ENCODE measurements at regions not wholly inside any gene's neighbourhood (a gene's known extent, or its start where the extent isn't known, plus 50 kb on each side); places are given as distances from the start of the nearest gene placed in this dataset.

GRCh38 chr4:14883661-14884060, 118.6 kb upstream of the CPEB2 start:
- no peaks in the 10 kb centered on the region for H3K36me3 ChIP-seq
- no peak for ATAC-seq (ENCODE audit: insufficient number of reproducible peaks, low FRiP score, low read depth)
- H3K4me1 ChIP-seq (ENCODE audit: control insufficient read depth in 1 of 2, low read depth in 2 of 2): no peaks in the 10 kb centered on the region
- no peak overlapping the region for H3K4me3 ChIP-seq
- H3K27me3 ChIP-seq (replicated peaks; ENCODE audit: insufficient read depth): no peaks in the 10 kb centered on the region
- DNase-seq (ENCODE audit: low spot score): no peak
- TF ChIP-seq, protein P1, sequence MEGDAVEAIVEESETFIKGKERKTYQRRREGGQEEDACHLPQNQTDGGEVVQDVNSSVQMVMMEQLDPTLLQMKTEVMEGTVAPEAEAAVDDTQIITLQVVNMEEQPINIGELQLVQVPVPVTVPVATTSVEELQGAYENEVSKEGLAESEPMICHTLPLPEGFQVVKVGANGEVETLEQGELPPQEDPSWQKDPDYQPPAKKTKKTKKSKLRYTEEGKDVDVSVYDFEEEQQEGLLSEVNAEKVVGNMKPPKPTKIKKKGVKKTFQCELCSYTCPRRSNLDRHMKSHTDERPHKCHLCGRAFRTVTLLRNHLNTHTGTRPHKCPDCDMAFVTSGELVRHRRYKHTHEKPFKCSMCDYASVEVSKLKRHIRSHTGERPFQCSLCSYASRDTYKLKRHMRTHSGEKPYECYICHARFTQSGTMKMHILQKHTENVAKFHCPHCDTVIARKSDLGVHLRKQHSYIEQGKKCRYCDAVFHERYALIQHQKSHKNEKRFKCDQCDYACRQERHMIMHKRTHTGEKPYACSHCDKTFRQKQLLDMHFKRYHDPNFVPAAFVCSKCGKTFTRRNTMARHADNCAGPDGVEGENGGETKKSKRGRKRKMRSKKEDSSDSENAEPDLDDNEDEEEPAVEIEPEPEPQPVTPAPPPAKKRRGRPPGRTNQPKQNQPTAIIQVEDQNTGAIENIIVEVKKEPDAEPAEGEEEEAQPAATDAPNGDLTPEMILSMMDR (IDR thresholded peaks at IDR 0.05): no peak
- H3K9me3 ChIP-seq: no peaks in the 10 kb centered on the region
- no peak overlapping the region for H3K27ac ChIP-seq

DNA sequence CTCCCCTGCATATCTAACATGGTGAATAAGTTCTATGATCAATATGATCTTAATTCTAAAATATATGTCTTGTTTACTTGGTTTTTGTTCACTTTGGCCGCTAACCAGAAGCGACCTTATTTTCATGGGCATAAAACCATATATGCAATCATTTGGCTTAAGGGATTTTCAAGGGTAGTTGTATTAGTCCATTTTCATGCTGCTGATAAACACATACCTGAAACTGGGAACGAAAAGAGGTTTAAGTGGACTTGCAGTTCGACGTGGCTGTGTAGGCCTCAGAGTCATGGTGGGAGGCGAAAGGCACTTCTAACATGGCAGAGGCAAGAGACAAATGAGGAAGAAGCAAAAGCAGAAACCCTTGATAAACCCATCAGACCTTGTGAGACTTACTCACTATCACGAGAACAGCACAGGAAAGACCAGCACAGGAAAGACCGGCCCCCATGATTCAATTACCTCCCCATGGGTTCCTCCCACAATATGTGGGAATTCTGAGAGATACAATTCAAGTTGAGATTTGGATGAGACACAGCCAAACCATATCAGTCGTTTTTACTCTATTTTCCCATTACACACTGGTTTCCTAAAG, 114.3 kb upstream of the CPEB2 start:
- TF ChIP-seq, protein P1 (IDR thresholded peaks at IDR 0.05): no peak
- ATAC-seq (ENCODE audit: insufficient number of reproducible peaks, low FRiP score, low read depth) (no peak), DNase-seq (ENCODE audit: low spot score) (no peak)
- no peak overlapping the region for H3K4me3 ChIP-seq
- no peaks in the 10 kb centered on the region for H3K36me3 ChIP-seq
- H3K4me1 ChIP-seq (ENCODE audit: control insufficient read depth in 1 of 2, low read depth in 2 of 2): no peaks in the 10 kb centered on the region
- no peaks in the 10 kb centered on the region for H3K27me3 ChIP-seq (replicated peaks; ENCODE audit: insufficient read depth)
- H3K27ac ChIP-seq: no peak overlapping the region
- H3K9me3 ChIP-seq: no peaks in the 10 kb centered on the region

DNA sequence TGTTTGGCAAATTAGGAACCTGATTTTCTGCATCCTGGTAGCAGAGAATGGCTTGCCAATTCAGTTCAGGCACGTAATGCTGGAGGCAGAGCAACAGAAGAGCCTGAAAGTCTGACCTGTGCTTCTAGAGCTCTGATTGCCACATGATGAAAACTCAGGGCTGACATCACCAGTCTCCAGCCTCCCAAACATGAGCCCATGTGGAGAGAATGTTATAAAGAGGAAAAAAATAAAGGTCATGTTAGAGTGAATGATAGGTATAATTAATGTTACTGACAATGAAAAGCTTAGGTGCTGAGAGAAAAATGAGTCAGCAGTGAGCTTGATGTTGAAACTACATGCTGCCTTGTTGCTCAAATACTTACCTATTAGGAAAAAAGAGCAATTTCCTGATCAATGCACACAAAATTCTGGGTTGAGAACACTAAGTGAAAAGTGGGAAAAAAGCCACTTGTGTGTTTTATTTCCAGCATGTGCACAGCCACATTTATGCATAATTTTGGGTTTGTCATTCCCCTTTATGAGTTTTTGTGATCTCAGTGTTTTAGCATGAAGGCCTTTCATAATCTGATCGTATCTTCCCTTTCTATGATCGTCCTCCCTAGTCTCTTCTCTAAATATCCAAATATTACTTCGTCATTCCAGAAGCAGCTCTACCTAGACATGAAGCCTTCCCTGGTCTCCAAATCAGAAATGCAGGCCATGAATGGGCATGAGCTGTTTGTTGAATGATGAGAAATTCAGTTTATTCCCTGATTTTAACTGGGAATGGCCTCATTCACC, 113.3 kb upstream of the CPEB2 start:
- ATAC-seq (ENCODE audit: insufficient number of reproducible peaks, low FRiP score, low read depth) (no peak), DNase-seq (ENCODE audit: low spot score) (no peak)
- Histone ChIP-seq H3K27ac (no peak overlapping the region), H3K9me3 (no peaks in the 10 kb centered on the region), H3K4me1 (ENCODE audit: control insufficient read depth in 1 of 2, low read depth in 2 of 2) (no peaks in the 10 kb centered on the region), H3K4me3 (no peak overlapping the region), H3K36me3 (no peaks in the 10 kb centered on the region), H3K27me3 (replicated peaks; ENCODE audit: insufficient read depth) (no peaks in the 10 kb centered on the region)
- TF ChIP-seq, protein P1 (IDR thresholded peaks at IDR 0.05): no peak

DNA sequence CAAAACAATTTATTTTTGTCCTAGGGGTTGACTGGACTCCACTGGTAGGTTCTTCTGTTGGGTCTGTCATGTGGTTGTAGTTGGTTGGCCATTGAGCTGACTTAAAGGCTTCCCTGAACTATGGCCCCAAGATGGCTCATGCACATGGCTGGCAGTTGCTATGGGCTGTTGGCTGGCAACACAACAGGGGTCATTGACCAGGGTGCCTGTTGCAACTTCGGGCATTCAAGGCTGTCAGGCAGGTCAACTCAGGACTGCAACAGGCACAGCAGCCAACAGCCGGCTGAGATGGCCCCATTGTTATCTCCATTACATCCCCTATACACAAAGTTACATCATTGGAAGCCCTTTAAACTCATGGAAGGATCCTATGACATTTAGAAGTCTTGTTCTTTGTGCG, 109.7 kb upstream of the CPEB2 start:
- ATAC-seq (ENCODE audit: insufficient number of reproducible peaks, low FRiP score, low read depth) (no peak), DNase-seq (ENCODE audit: low spot score) (no peak)
- Histone ChIP-seq H3K4me1 (ENCODE audit: control insufficient read depth in 1 of 2, low read depth in 2 of 2) (no peaks in the 10 kb centered on the region), H3K27ac (no peak overlapping the region), H3K36me3 (no peaks in the 10 kb centered on the region), H3K4me3 (no peak overlapping the region), H3K27me3 (replicated peaks; ENCODE audit: insufficient read depth) (no peaks in the 10 kb centered on the region), H3K9me3 (no peaks in the 10 kb centered on the region)
- TF ChIP-seq, protein P1 (IDR thresholded peaks at IDR 0.05): no peak

DNA sequence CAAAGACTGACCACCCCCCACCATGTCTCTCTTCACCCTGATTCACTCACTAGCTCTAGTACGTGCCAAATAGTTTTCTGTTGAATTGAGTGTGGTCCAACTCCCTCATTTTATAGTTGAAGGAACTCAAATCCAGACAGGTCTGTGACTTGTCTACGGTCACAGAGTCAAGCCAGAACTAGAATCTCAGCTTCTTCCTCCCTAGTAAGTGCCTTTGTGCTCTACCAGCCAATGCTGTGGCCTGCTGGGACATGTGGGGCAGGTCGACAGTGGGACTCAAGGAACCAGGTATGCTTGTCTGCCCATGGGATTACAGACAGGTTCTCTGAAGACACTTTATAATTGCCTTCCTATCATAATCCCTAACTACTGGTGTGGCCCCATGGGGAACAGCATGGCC, 108.6 kb upstream of the CPEB2 start:
- no peak for DNase-seq (ENCODE audit: low spot score)
- Histone ChIP-seq H3K9me3 (no peaks in the 10 kb centered on the region), H3K4me3 (no peak overlapping the region), H3K27ac (no peak overlapping the region), H3K4me1 (ENCODE audit: control insufficient read depth in 1 of 2, low read depth in 2 of 2) (no peaks in the 10 kb centered on the region), H3K27me3 (replicated peaks; ENCODE audit: insufficient read depth) (no peaks in the 10 kb centered on the region), H3K36me3 (no peaks in the 10 kb centered on the region)
- TF ChIP-seq, protein P1 (IDR thresholded peaks at IDR 0.05): no peak
- no peak for ATAC-seq (ENCODE audit: insufficient number of reproducible peaks, low FRiP score, low read depth)

Measured in thoracic aorta (tissue), 2 donors.